ENCODE measurements at regions not wholly inside any gene's neighbourhood (a gene's known extent, or its start where the extent isn't known, plus 50 kb on each side); places are given as distances from the start of the nearest gene placed in this dataset.

DNA sequence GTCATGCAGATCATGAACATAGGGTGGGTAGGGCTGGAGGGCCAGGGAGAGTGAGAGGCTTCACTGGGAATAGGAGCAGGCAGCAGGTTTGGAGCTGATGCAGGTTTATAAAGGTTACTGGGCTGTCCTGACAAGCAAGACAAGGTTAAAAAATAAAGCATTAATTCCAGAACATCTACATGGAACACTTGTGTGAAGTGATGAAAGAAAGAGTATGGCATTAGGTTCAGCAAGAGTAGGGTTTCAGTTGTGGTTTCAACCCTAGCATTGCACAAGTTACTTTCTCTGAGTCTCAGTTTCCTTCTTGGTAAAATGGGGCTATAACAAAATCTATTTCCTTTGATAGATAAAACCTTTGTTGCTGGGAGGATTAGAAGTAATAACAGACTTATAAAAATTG, 114.6 kb upstream of the SESN3 start (continued):
- TF ChIP-seq, protein P1, sequence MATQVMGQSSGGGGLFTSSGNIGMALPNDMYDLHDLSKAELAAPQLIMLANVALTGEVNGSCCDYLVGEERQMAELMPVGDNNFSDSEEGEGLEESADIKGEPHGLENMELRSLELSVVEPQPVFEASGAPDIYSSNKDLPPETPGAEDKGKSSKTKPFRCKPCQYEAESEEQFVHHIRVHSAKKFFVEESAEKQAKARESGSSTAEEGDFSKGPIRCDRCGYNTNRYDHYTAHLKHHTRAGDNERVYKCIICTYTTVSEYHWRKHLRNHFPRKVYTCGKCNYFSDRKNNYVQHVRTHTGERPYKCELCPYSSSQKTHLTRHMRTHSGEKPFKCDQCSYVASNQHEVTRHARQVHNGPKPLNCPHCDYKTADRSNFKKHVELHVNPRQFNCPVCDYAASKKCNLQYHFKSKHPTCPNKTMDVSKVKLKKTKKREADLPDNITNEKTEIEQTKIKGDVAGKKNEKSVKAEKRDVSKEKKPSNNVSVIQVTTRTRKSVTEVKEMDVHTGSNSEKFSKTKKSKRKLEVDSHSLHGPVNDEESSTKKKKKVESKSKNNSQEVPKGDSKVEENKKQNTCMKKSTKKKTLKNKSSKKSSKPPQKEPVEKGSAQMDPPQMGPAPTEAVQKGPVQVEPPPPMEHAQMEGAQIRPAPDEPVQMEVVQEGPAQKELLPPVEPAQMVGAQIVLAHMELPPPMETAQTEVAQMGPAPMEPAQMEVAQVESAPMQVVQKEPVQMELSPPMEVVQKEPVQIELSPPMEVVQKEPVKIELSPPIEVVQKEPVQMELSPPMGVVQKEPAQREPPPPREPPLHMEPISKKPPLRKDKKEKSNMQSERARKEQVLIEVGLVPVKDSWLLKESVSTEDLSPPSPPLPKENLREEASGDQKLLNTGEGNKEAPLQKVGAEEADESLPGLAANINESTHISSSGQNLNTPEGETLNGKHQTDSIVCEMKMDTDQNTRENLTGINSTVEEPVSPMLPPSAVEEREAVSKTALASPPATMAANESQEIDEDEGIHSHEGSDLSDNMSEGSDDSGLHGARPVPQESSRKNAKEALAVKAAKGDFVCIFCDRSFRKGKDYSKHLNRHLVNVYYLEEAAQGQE (IDR thresholded peaks at IDR 0.05; ENCODE audit: low read depth): no peak

- ChIA-PET POLR2A (no interaction called here), CTCF (no interaction called here), RAD21 (ENCODE audit: low non-redundant PET in 1 of 2, low total read pairs in 2 of 2, uncharacterized antibody in 2 of 2, unreplicated experiment in 2 of 2) (no interaction called here)
- no peak overlapping the region for H2AFZ ChIP-seq (ENCODE audit: low read depth, low read length, poor library complexity, severe bottlenecking)
- no peaks in the 10 kb centered on the region for H3K79me2 ChIP-seq (ENCODE audit: insufficient read depth, low read length)
- intact Hi-C loops (cut with micrococcal nuclease): no loop called here
- ATAC-seq: no peak
- DNase-seq (ENCODE audit: low read depth, low spot score): no peak
- no peak overlapping the region for H3K27ac ChIP-seq (ENCODE audit: low read depth, low read length)
- H4K20me1 ChIP-seq (ENCODE audit: insufficient read depth): no peaks in the 10 kb centered on the region
- H3K9me2 ChIP-seq (ENCODE audit: insufficient read depth): no peaks in the 10 kb centered on the region
- no peak overlapping the region for H3K4me3 ChIP-seq (replicated peaks in 1 of 2; ENCODE audit: low read depth in 1 of 2, low read length in 2 of 2)
- no peak overlapping the region for H3K4me2 ChIP-seq (ENCODE audit: low read length)
- no peaks in the 10 kb centered on the region for H3K9me3 ChIP-seq (ENCODE audit: control insufficient read depth in 1 of 2, insufficient read depth in 1 of 2, low read depth in 1 of 2, low read length in 2 of 2)
- H3K36me3 ChIP-seq (ENCODE audit: control insufficient read depth in 1 of 2, insufficient read depth in 2 of 2, low read length in 2 of 2): no peaks in the 10 kb centered on the region
- BruUV-seq (replicated peaks): no TSS peak
- no peak overlapping the region for H3K9ac ChIP-seq (ENCODE audit: low read length)
- no peaks in the 10 kb centered on the region for H3K4me1 ChIP-seq (ENCODE audit: control insufficient read depth in 1 of 2, insufficient read depth in 2 of 2, low read length in 2 of 2)
- H3K27me3 ChIP-seq (ENCODE audit: insufficient read depth, low read length): no peaks in the 10 kb centered on the region
- TF ChIP-seq ZNF274 (IDR thresholded peaks at IDR 0.05; ENCODE audit: low read depth, low read length) (no peak), SIN3A (IDR thresholded peaks at IDR 0.05; ENCODE audit: low read depth) (no peak), ZFX (IDR thresholded peaks at IDR 0.05) (no peak), CEBPB (IDR thresholded peaks at IDR 0.05; ENCODE audit: low read depth) (no peak), ELF1 (IDR thresholded peaks at IDR 0.05; ENCODE audit: borderline replicate concordance, low read depth) (no peak), EZH2phosphoT487 (IDR thresholded peaks at IDR 0.05; ENCODE audit: borderline replicate concordance) (no peak), POLR2A (IDR thresholded peaks at IDR 0.05; ENCODE audit: borderline replicate concordance, extremely low read depth, insufficient read depth, insufficient read length) (no peak), YY1 (IDR thresholded peaks at IDR 0.05; ENCODE audit: extremely low read depth, insufficient replicate concordance, low read depth, low read length) (no peak), SP1 (IDR thresholded peaks at IDR 0.05; ENCODE audit: low read depth) (no peak), TCF7L2 (IDR thresholded peaks at IDR 0.05; ENCODE audit: borderline replicate concordance, extremely low read depth, insufficient read depth, insufficient read length) (no peak), JUND (IDR thresholded peaks at IDR 0.05) (no peak), ZBTB33 (IDR thresholded peaks at IDR 0.05; ENCODE audit: extremely low read depth, insufficient replicate concordance, low read length) (no peak), FOSL1 (IDR thresholded peaks at IDR 0.05; ENCODE audit: low read depth) (no peak)
- TF ChIP-seq, protein P2, sequence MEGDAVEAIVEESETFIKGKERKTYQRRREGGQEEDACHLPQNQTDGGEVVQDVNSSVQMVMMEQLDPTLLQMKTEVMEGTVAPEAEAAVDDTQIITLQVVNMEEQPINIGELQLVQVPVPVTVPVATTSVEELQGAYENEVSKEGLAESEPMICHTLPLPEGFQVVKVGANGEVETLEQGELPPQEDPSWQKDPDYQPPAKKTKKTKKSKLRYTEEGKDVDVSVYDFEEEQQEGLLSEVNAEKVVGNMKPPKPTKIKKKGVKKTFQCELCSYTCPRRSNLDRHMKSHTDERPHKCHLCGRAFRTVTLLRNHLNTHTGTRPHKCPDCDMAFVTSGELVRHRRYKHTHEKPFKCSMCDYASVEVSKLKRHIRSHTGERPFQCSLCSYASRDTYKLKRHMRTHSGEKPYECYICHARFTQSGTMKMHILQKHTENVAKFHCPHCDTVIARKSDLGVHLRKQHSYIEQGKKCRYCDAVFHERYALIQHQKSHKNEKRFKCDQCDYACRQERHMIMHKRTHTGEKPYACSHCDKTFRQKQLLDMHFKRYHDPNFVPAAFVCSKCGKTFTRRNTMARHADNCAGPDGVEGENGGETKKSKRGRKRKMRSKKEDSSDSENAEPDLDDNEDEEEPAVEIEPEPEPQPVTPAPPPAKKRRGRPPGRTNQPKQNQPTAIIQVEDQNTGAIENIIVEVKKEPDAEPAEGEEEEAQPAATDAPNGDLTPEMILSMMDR (IDR thresholded peaks at IDR 0.05 in 2 of 3, conservative IDR thresholded peaks at IDR 0.05 in 1 of 3; ENCODE audit: borderline replicate concordance in 1 of 3, insufficient read depth in 1 of 3, low read depth in 2 of 3, low read length in 2 of 3): no peak
These were observed 114.1 kb upstream of the SESN3 start for GRCh38 chr11:95344932-95345642.

All from HCT116 (cell line).